Prostate gland (tissue), 2 donors: ENCODE measurements at regions not wholly inside any gene's neighbourhood (a gene's known extent, or its start where the extent isn't known, plus 50 kb on each side); places are given as distances from the start of the nearest gene placed in this dataset.
A peak's percentile ranks its signal among the peaks of the same experiment; 100 is the strongest.

ENCODE experiments used
- DNase-seq: peaks from one replicate; pipeline ENCODE4 v3.0.0-alpha.2; 2019; ENCODE audit warnings: low spot score
- H3K27ac ChIP-seq, 2 donors: fragments of 200-600 bp; sonication (generic); 2 replicates each; pipeline ENCODE4 v1.5.1; 2017 to 2019
- H3K27me3 ChIP-seq: fragments of 200-600 bp; sonication (generic); replicated peaks from 2 replicates; pipeline ENCODE4 v1.5.1; 2019; ENCODE audit not compliant: insufficient read depth
- H3K36me3 ChIP-seq, 2 donors: fragments of 200-600 bp; sonication (generic); 1 replicate in 1 of 2; 2 replicates in 1 of 2; pipeline versions ENCODE4 v1.5.1 to v1.8.1; 2017 to 2019
- H3K4me1 ChIP-seq: fragments of 200-600 bp; sonication (generic); replicated peaks from 2 replicates; pipeline ENCODE4 v1.5.1; 2019
- H3K4me3 ChIP-seq, 2 donors: fragments of 200-600 bp; sonication (generic); 2 replicates each; pipeline ENCODE4 v1.5.1; 2017 to 2019
- H3K9me3 ChIP-seq: fragments of 200-600 bp; sonication (generic); 2 replicates; pipeline ENCODE4 v1.5.1; 2017
- POLR2A ChIP-seq: fragments of 450-650 bp; IDR thresholded peaks from one replicate; pipeline ENCODE4 v1.6.1; 2016; ENCODE audit warnings: antibody characterized with exemption, mild to moderate bottlenecking
- POLR2AphosphoS5 ChIP-seq: sonication (generic); formaldehyde crosslinking; IDR thresholded peaks from one replicate; pipeline ENCODE4 v1.6.1; 2017; ENCODE audit warnings: antibody characterized with exemption
- WGBS: methylation state at CpG from one replicate; pipeline ENCODE4 v1.1.5; 2018; 5-methylcytosine and 5-hydroxymethylcytosine counted together
- intact Hi-C: fragments of 100-400 bp; cut with DNase I; formaldehyde crosslinking; loops from one replicate; pipeline ENCODE4 v1.14.2; 2022
- TF ChIP-seq, protein P1 (sequence below), 4 experiments: fragments of 200-600 bp in 2 of 4; fragments of 450-650 bp in 2 of 4; sonication (generic) in 2 of 4; IDR thresholded peaks; 1 replicate in 3 of 4; 2 replicates in 1 of 4; pipeline ENCODE4 v1.5.1; 2016 to 2019; ENCODE audit warnings: antibody characterized with exemption in 4 of 4, mild to moderate bottlenecking in 2 of 4, moderate library complexity in 2 of 4

DNA sequence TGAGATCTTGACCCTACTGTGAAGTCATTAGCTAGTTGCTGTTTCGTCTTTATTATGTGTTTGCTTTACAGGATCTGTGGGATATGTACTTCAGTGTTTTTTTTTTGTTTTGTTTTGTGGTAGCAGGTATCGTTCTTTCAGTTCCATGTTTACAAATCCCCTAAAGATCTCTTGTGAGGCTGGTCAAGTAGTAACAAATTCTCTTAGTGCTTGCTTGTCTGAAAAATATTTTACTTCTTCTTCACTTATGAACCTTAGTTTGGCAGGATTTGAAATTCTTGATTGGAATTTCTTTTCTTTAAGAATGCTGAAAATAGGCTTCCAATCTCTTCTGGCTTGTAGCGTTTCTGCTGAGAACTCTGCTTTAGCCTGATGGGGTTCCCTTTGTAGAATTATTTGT lies 235.8 kb upstream of the ALCAM start:
- no peaks in the 10 kb centered on the region for H3K27me3 ChIP-seq
- no peak overlapping the region for H3K27ac ChIP-seq
- H3K36me3 ChIP-seq, result no peaks in the 10 kb centered on the region
- no peaks in the 10 kb centered on the region for H3K4me1 ChIP-seq
- intact Hi-C loops, result no loop called here
- H3K4me3 ChIP-seq, result no peak overlapping the region
- WGBS, result 93% methylated on average over 3 of the region's 3 CpGs
- TF ChIP-seq POLR2A, result no peak
- TF ChIP-seq, protein P1, sequence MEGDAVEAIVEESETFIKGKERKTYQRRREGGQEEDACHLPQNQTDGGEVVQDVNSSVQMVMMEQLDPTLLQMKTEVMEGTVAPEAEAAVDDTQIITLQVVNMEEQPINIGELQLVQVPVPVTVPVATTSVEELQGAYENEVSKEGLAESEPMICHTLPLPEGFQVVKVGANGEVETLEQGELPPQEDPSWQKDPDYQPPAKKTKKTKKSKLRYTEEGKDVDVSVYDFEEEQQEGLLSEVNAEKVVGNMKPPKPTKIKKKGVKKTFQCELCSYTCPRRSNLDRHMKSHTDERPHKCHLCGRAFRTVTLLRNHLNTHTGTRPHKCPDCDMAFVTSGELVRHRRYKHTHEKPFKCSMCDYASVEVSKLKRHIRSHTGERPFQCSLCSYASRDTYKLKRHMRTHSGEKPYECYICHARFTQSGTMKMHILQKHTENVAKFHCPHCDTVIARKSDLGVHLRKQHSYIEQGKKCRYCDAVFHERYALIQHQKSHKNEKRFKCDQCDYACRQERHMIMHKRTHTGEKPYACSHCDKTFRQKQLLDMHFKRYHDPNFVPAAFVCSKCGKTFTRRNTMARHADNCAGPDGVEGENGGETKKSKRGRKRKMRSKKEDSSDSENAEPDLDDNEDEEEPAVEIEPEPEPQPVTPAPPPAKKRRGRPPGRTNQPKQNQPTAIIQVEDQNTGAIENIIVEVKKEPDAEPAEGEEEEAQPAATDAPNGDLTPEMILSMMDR (IDR thresholded peaks at IDR 0.05), result no peak
- no peak for TF ChIP-seq POLR2AphosphoS5
- H3K9me3 ChIP-seq, result no peaks in the 10 kb centered on the region
- no peak for DNase-seq

GRCh38 chr3:105137911-105138310 lies 228.8 kb upstream of the ALCAM start:
- H3K9me3 ChIP-seq, result no peaks in the 10 kb centered on the region
- WGBS, result 59% methylated on average over 1 of the region's 1 CpG
- no peak overlapping the region for H3K4me3 ChIP-seq
- no peak for DNase-seq
- TF ChIP-seq, protein P1 (IDR thresholded peaks at IDR 0.05), result no peak
- TF ChIP-seq POLR2A (no peak), POLR2AphosphoS5 (no peak)
- H3K27me3 ChIP-seq, result no peaks in the 10 kb centered on the region
- no peak overlapping the region for H3K27ac ChIP-seq
- H3K36me3 ChIP-seq, result no peaks in the 10 kb centered on the region
- no peaks in the 10 kb centered on the region for H3K4me1 ChIP-seq
- intact Hi-C loops, result no loop called here

- Histone ChIP-seq H3K36me3 (no peaks in the 10 kb centered on the region), H3K27me3 (no peaks in the 10 kb centered on the region), H3K4me1 (no peaks in the 10 kb centered on the region), H3K27ac (peak overlapping the region in 1 of 2 donors; percentile 44), H3K9me3 (no peaks in the 10 kb centered on the region), H3K4me3 (no peak overlapping the region)
- no peak for TF ChIP-seq POLR2A
- TF ChIP-seq POLR2AphosphoS5, result no peak
- TF ChIP-seq, protein P1 (IDR thresholded peaks at IDR 0.05), result no peak
- 90% methylated on average over 7 of the region's 7 CpGs for WGBS
- no peak for DNase-seq
- intact Hi-C loops, result no loop called here
These were observed 226.7 kb upstream of the ALCAM start for GRCh38 chr3:105139881-105140560.

GRCh38 chr3:105140899-105141367 lies 225.8 kb upstream of the ALCAM start:
- no peaks in the 10 kb centered on the region for H3K27me3 ChIP-seq
- TF ChIP-seq, protein P1 (IDR thresholded peaks at IDR 0.05), result no peak
- peak; percentile 65 for TF ChIP-seq POLR2AphosphoS5
- H3K36me3 ChIP-seq, result no peaks in the 10 kb centered on the region
- H3K27ac ChIP-seq, result peak overlapping the region in 1 of 2 donors; percentile 44
- peak; percentile 17 for DNase-seq
- no peaks in the 10 kb centered on the region for H3K4me1 ChIP-seq
- intact Hi-C loops, result no loop called here
- no peaks in the 10 kb centered on the region for H3K9me3 ChIP-seq
- 40% methylated on average over 2 of the region's 2 CpGs for WGBS
- H3K4me3 ChIP-seq, result no peak overlapping the region

DNA sequence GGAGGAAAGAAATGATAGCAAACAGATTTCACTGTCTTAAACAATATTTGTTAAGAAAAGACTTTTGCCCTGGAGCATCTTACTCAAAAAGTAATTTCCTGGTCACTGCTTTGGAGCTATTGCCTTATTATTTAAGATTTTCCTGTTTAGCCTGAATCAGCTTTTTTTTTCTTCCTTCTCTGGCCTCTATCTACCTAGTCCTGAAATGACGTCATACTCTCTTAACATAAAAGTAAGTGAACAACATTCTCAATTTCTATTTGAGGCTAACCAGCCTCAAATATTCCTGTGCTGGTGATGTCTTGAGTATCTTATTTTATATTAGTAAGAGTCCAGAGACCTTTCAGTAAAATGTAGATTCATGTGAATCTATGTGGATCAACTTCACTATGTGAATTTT lies 221.9 kb upstream of the ALCAM start:
- TF ChIP-seq POLR2AphosphoS5 (no peak), POLR2A (no peak)
- TF ChIP-seq, protein P1 (IDR thresholded peaks at IDR 0.05), result no peak
- H3K4me1 ChIP-seq, result no peaks in the 10 kb centered on the region
- intact Hi-C loops, result no loop called here

More for the DNA sequence above, 221.9 kb upstream of the ALCAM start:
- Histone ChIP-seq H3K4me3 (no peak overlapping the region), H3K27ac (no peak overlapping the region), H3K9me3 (no peaks in the 10 kb centered on the region), H3K36me3 (no peaks in the 10 kb centered on the region), H3K27me3 (no peaks in the 10 kb centered on the region)
- 56% methylated on average over 1 of the region's 1 CpG for WGBS
- DNase-seq, result no peak
